Natural killer cell (primary cell): ENCODE measurements at regions not wholly inside any gene's neighbourhood (a gene's known extent, or its start where the extent isn't known, plus 50 kb on each side); places are given as distances from the start of the nearest gene placed in this dataset.

Experiments
- ATAC-seq, 3 donors: fragments of 150-1000 bp in 2 of 3; fragments of 200-7000 bp in 1 of 3; cut with Tn5 transposase; 1 replicate in 1 of 3; 2 replicates in 2 of 3; pipeline ENCODE4 v1.10.0; 2021; ENCODE audit warnings: mild to moderate bottlenecking in 2 of 3, moderate library complexity in 2 of 3
- DNase-seq, 2 donors: peaks; one replicate each; pipeline versions ENCODE4 v3.0.0 to v3.0.0-alpha.2; 2013 to 2021; ENCODE audit warnings: mixed read lengths in 1 of 2
- H3K27ac ChIP-seq: one replicate; pipeline ENCODE4 v1.5.1; 2013; ENCODE audit warnings: mild to moderate bottlenecking, low read length
- H3K27me3 ChIP-seq: one replicate; pipeline ENCODE4 v1.6.1; 2013; ENCODE audit warnings: low read length; ENCODE audit not compliant: control insufficient read depth, insufficient read depth
- H3K36me3 ChIP-seq: one replicate; pipeline ENCODE4 v1.6.1; 2013; ENCODE audit warnings: low read length; ENCODE audit not compliant: control insufficient read depth, insufficient read depth
- H3K4me1 ChIP-seq: one replicate; pipeline ENCODE4 v1.6.1; 2013; ENCODE audit warnings: low read length; ENCODE audit not compliant: control insufficient read depth, insufficient read depth
- H3K4me3 ChIP-seq: one replicate; pipeline ENCODE4 v1.5.1; 2013; ENCODE audit warnings: low read length
- H3K9me3 ChIP-seq: one replicate; pipeline ENCODE4 v1.6.1; 2013; ENCODE audit warnings: low read length; ENCODE audit not compliant: control insufficient read depth, insufficient read depth
- H3K27ac Mint-ChIP-seq, 2 donors: one replicate each; pipeline ENCODE4 v1.8.0; 2022; ENCODE audit warnings: mild to moderate bottlenecking in 2 of 2, mixed read lengths in 2 of 2, moderate library complexity in 1 of 2
- H3K27me3 Mint-ChIP-seq, 2 donors: one replicate each; pipeline ENCODE4 v1.8.0; 2022; ENCODE audit warnings: low read depth in 2 of 2, mixed read lengths in 2 of 2
- H3K36me3 Mint-ChIP-seq: one replicate; pipeline ENCODE4 v1.8.0; 2022; ENCODE audit warnings: mixed read lengths
- H3K4me1 Mint-ChIP-seq, 2 donors: one replicate each; pipeline ENCODE4 v1.8.0; 2022; ENCODE audit warnings: mixed read lengths in 2 of 2
- H3K4me3 Mint-ChIP-seq: one replicate; pipeline ENCODE4 v1.8.0; 2022; ENCODE audit warnings: mild to moderate bottlenecking, moderate library complexity, mixed read lengths
- H3K9me3 Mint-ChIP-seq, 2 donors: one replicate each; pipeline ENCODE4 v1.8.0; 2022; ENCODE audit warnings: mixed read lengths in 2 of 2
- WGBS: methylation state at CpG from one replicate; pipeline ENCODE4 v1.1.7; 2013; ENCODE audit warnings: missing lambda C conversion rate; ENCODE audit not compliant: insufficient coverage; 5-methylcytosine and 5-hydroxymethylcytosine counted together
- intact Hi-C: fragments of 100-400 bp; cut with micrococcal nuclease; formaldehyde crosslinking; loops from one replicate; pipeline ENCODE4 v1.14.2; 2022
- TF ChIP-seq, protein P1 (sequence below): fragments of 200-600 bp; IDR thresholded peaks from one replicate; pipeline ENCODE4 v1.8.0; 2022; ENCODE audit warnings: antibody characterized with exemption

DNA sequence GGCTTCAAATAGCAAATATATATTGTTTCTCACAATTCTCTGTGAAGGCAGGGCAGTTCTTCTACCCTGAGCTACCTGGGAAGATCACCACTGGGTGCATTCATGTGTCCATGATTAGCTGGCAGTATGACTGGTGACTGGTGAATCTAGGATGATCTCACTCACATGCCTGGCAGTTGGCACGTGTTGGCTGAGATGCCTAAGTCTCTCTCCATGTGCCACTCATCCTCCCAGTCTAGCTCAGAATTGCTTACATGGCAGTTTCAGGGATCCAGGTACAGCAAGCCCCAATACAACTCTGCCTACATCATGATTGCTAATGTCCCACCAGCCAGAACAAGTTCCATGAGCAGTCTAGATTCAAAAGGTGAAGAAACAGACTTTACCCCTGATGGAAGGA, 346.8 kb upstream of the CNR1 start:
- intact Hi-C loops: no loop called here
- TF ChIP-seq, protein P1, sequence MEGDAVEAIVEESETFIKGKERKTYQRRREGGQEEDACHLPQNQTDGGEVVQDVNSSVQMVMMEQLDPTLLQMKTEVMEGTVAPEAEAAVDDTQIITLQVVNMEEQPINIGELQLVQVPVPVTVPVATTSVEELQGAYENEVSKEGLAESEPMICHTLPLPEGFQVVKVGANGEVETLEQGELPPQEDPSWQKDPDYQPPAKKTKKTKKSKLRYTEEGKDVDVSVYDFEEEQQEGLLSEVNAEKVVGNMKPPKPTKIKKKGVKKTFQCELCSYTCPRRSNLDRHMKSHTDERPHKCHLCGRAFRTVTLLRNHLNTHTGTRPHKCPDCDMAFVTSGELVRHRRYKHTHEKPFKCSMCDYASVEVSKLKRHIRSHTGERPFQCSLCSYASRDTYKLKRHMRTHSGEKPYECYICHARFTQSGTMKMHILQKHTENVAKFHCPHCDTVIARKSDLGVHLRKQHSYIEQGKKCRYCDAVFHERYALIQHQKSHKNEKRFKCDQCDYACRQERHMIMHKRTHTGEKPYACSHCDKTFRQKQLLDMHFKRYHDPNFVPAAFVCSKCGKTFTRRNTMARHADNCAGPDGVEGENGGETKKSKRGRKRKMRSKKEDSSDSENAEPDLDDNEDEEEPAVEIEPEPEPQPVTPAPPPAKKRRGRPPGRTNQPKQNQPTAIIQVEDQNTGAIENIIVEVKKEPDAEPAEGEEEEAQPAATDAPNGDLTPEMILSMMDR: no peak

DNA sequence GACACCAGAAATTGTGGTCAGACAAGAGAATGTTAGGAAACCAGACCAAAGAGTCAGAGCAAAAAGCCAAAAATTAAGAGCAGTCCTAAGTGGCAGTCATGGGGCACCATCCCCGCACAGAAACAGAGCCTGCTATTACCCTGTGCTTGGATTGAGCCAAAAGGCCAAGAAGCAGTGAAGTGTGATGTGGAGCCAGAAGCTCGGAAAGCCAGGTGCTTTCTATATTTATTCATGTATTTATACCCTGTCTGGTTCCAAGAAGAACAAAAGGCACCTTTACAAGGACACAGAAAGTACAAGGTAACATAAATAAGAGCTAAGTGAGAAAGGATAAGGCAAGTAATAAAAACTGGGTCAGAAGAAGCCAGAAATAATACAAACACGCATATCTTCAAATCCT, 336.2 kb upstream of the CNR1 start:
- WGBS: 93% methylated on average over 2 of the region's 3 CpGs

More for the DNA sequence above, 346.8 kb upstream of the CNR1 start:
- DNase-seq (no peak), ATAC-seq (no peak)
- no peak overlapping the region for H3K4me3 Mint-ChIP-seq
- no peak overlapping the region for H3K27ac Mint-ChIP-seq
- H3K9me3 Mint-ChIP-seq: peaks cover 0 to 2% of the 10 kb centered on the region in 2 donors
- Histone ChIP-seq H3K27me3 (no peaks in the 10 kb centered on the region), H3K27ac (no peak overlapping the region), H3K36me3 (no peaks in the 10 kb centered on the region), H3K4me1 (no peaks in the 10 kb centered on the region), H3K9me3 (no peaks in the 10 kb centered on the region), H3K4me3 (no peak overlapping the region)
- H3K27me3 Mint-ChIP-seq: peaks cover 0 to 2% of the 10 kb centered on the region in 2 donors
- H3K4me1 Mint-ChIP-seq: no peaks in the 10 kb centered on the region
- no peaks in the 10 kb centered on the region for H3K36me3 Mint-ChIP-seq
- 55% methylated on average over 1 of the region's 1 CpG for WGBS

GRCh38 chr6:88499845-88500699, 333.9 kb upstream of the CNR1 start:
- H3K9me3 ChIP-seq: no peaks in the 10 kb centered on the region
- H3K36me3 ChIP-seq: no peaks in the 10 kb centered on the region
- H3K36me3 Mint-ChIP-seq: no peaks in the 10 kb centered on the region
- intact Hi-C loops: no loop called here
- H3K27me3 Mint-ChIP-seq: peaks cover 0 to 3% of the 10 kb centered on the region in 2 donors
- TF ChIP-seq, protein P1: no peak
- H3K4me3 ChIP-seq: no peak overlapping the region
- no peak overlapping the region for H3K27ac Mint-ChIP-seq
- no peaks in the 10 kb centered on the region for H3K4me1 ChIP-seq
- no peak overlapping the region for H3K4me3 Mint-ChIP-seq
- ATAC-seq (no peak), DNase-seq (no peak)
- peaks cover 0 to 5% of the 10 kb centered on the region in 2 donors for H3K9me3 Mint-ChIP-seq
- no peak overlapping the region for H3K27ac ChIP-seq
- H3K27me3 ChIP-seq: no peaks in the 10 kb centered on the region
- no peaks in the 10 kb centered on the region for H3K4me1 Mint-ChIP-seq
- WGBS: 69% methylated on average over 7 of the region's 7 CpGs

More for the DNA sequence above, 336.2 kb upstream of the CNR1 start:
- DNase-seq (no peak), ATAC-seq (no peak)
- Mint-ChIP-seq H3K4me1 (no peaks in the 10 kb centered on the region), H3K27me3 (peaks cover 0 to 3% of the 10 kb centered on the region in 2 donors), H3K36me3 (no peaks in the 10 kb centered on the region), H3K4me3 (no peak overlapping the region), H3K27ac (no peak overlapping the region), H3K9me3 (peaks cover 0 to 7% of the 10 kb centered on the region in 2 donors)
- Histone ChIP-seq H3K4me3 (no peak overlapping the region), H3K4me1 (no peaks in the 10 kb centered on the region), H3K27ac (no peak overlapping the region), H3K36me3 (no peaks in the 10 kb centered on the region), H3K9me3 (no peaks in the 10 kb centered on the region), H3K27me3 (no peaks in the 10 kb centered on the region)
- TF ChIP-seq, protein P1: no peak
- intact Hi-C loops: no loop called here
